BLaER1 treated with 17β-estradiol and CSF1 and Interleukin-3, amounts not matched to agents 10 nM and 100 nM (cell line): ENCODE measurements at regions not wholly inside any gene's neighbourhood (a gene's known extent, or its start where the extent isn't known, plus 50 kb on each side); places are given as distances from the start of the nearest gene placed in this dataset.

ENCODE experiments used
- H3K27ac ChIP-seq, 11 experiments: shearing (Covaris generic); formaldehyde crosslinking; 2 replicates each; pipeline ENCODE4 v1.8.1; 2022
- H3K27me3 ChIP-seq, 11 experiments: shearing (Covaris generic); formaldehyde crosslinking; 2 replicates each; pipeline ENCODE4 v1.8.1; 2022
- H3K36me3 ChIP-seq, 11 experiments: shearing (Covaris generic); formaldehyde crosslinking; 2 replicates each; pipeline ENCODE4 v1.8.1; 2022
- H3K4me1 ChIP-seq, 10 experiments: shearing (Covaris generic); formaldehyde crosslinking; 2 replicates each; pipeline ENCODE4 v1.8.1; 2022
- H3K4me2 ChIP-seq, 11 experiments: shearing (Covaris generic); formaldehyde crosslinking; 2 replicates each; pipeline ENCODE4 v1.8.1; 2022
- H3K4me3 ChIP-seq, 10 experiments: shearing (Covaris generic); formaldehyde crosslinking; 2 replicates each; pipeline ENCODE4 v1.8.1; 2022
- H3K9ac ChIP-seq, 11 experiments: shearing (Covaris generic); formaldehyde crosslinking; 2 replicates each; pipeline ENCODE4 v1.8.1; 2022
- H3K9me3 ChIP-seq, 11 experiments: shearing (Covaris generic); formaldehyde crosslinking; replicated peaks in 1 of 11; 2 replicates each; pipeline ENCODE4 v1.8.1; 2022
- H4K20me1 ChIP-seq, 11 experiments: shearing (Covaris generic); formaldehyde crosslinking; 2 replicates each; pipeline ENCODE4 v1.8.1; 2022
- Cebpa-rat ChIP-seq, 11 experiments: shearing (Covaris generic); IDR thresholded peaks; 2 replicates each; pipeline ENCODE4 v1.8.1; 2022

- Histone ChIP-seq H3K9ac (no peak overlapping the region), H3K4me2 (no peak overlapping the region), H3K27ac (no peak overlapping the region), H3K4me3 (no peak overlapping the region), H3K36me3 (no peaks in the 10 kb centered on the region), H4K20me1 (0 out of 22 replicates have a peak, but pooled peaks cover 0 to 1% (median 0%) of the 10 kb centered on the region in 11 experiments), H3K27me3 (peaks cover 9 to 27% (median 16%) of the 10 kb centered on the region in 11 experiments; a peak in 17 of 22 replicates), H3K4me1 (peaks cover 25 to 42% (median 36%) of the 10 kb centered on the region in 10 experiments), H3K9me3 (no peaks in the 10 kb centered on the region)
- TF ChIP-seq Cebpa-rat (IDR thresholded peaks at IDR 0.05): no peak
Observed at GRCh38 chr2:120674246-120675170, 61.2 kb upstream of the GLI2 start.

- TF ChIP-seq Cebpa-rat (IDR thresholded peaks at IDR 0.05): no peak
- H3K9ac ChIP-seq: no peak overlapping the region
- no peaks in the 10 kb centered on the region for H3K36me3 ChIP-seq
- peaks cover 14 to 38% (median 32%) of the 10 kb centered on the region in 10 experiments for H3K4me1 ChIP-seq
- H4K20me1 ChIP-seq: 0 out of 22 replicates have a peak, but pooled peaks cover 0 to 8% (median 0%) of the 10 kb centered on the region in 11 experiments
- H3K27ac ChIP-seq: no peak overlapping the region
- H3K9me3 ChIP-seq: no peaks in the 10 kb centered on the region
- H3K27me3 ChIP-seq: peaks cover 9 to 27% (median 18%) of the 10 kb centered on the region in 11 experiments; a peak in 18 of 22 replicates
- no peak overlapping the region for H3K4me2 ChIP-seq
- H3K4me3 ChIP-seq: no peak overlapping the region
Observed at GRCh38 chr2:120675460-120676130, 60.1 kb upstream of the GLI2 start.

- no peak overlapping the region for H3K4me3 ChIP-seq
- H3K9ac ChIP-seq: no peak overlapping the region
- no peaks in the 10 kb centered on the region for H3K9me3 ChIP-seq
- TF ChIP-seq Cebpa-rat (IDR thresholded peaks at IDR 0.05): no peak
- H3K4me1 ChIP-seq: peaks cover 7 to 26% (median 21%) of the 10 kb centered on the region in 10 experiments
- 0 out of 22 replicates have a peak, but pooled peaks cover 0 to 8% (median 0%) of the 10 kb centered on the region in 11 experiments for H4K20me1 ChIP-seq
- no peaks in the 10 kb centered on the region for H3K36me3 ChIP-seq
- peaks cover 9 to 27% (median 18%) of the 10 kb centered on the region in 11 experiments; a peak in 18 of 22 replicates for H3K27me3 ChIP-seq
- H3K4me2 ChIP-seq: no peak overlapping the region
- no peak overlapping the region for H3K27ac ChIP-seq
Observed at GRCh38 chr2:120677221-120677620, 58.4 kb upstream of the GLI2 start.

GRCh38 chr2:120677696-120678247 lies 57.9 kb upstream of the GLI2 start:
- Histone ChIP-seq H3K27me3 (peaks cover 9 to 27% (median 18%) of the 10 kb centered on the region in 11 experiments; a peak in 18 of 22 replicates), H3K9ac (no peak overlapping the region), H3K4me2 (peak overlapping the region in 4 of 11 experiments; percentile 51 to 77 (median 62); a peak in 3 of 22 replicates), H3K4me3 (no peak overlapping the region), H3K9me3 (no peaks in the 10 kb centered on the region), H3K27ac (no peak overlapping the region), H4K20me1 (0 out of 22 replicates have a peak, but pooled peaks cover 0 to 8% (median 0%) of the 10 kb centered on the region in 11 experiments), H3K4me1 (peaks cover 7 to 23% (median 20%) of the 10 kb centered on the region in 10 experiments), H3K36me3 (no peaks in the 10 kb centered on the region)
- TF ChIP-seq Cebpa-rat (IDR thresholded peaks at IDR 0.05): no peak

- H3K27me3 ChIP-seq: peaks cover 9 to 27% (median 18%) of the 10 kb centered on the region in 11 experiments; a peak in 18 of 22 replicates
- no peak for TF ChIP-seq Cebpa-rat (IDR thresholded peaks at IDR 0.05)
- no peaks in the 10 kb centered on the region for H3K9me3 ChIP-seq
- H3K27ac ChIP-seq: no peak overlapping the region
- no peaks in the 10 kb centered on the region for H3K36me3 ChIP-seq
- H3K4me2 ChIP-seq: peak overlapping the region in 9 of 11 experiments; percentile 51 to 78 (median 65); a peak in 13 of 22 replicates
- H4K20me1 ChIP-seq: 0 out of 22 replicates have a peak, but pooled peaks cover 0 to 8% (median 0%) of the 10 kb centered on the region in 11 experiments
- H3K4me1 ChIP-seq: peaks cover 7 to 22% (median 20%) of the 10 kb centered on the region in 10 experiments
- H3K4me3 ChIP-seq: no peak overlapping the region
- no peak overlapping the region for H3K9ac ChIP-seq
Observed at GRCh38 chr2:120678251-120678650, 57.4 kb upstream of the GLI2 start.

GRCh38 chr2:120678926-120679325 lies 56.7 kb upstream of the GLI2 start:
- H3K4me1 ChIP-seq: peaks cover 7 to 25% (median 20%) of the 10 kb centered on the region in 10 experiments
- H3K4me3 ChIP-seq: no peak overlapping the region
- H3K9ac ChIP-seq: peak overlapping the region in 3 of 11 experiments; percentile 14 to 25 (median 24); a peak in 4 of 22 replicates
- 0 out of 22 replicates have a peak, but pooled peaks cover 0 to 8% (median 0%) of the 10 kb centered on the region in 11 experiments for H4K20me1 ChIP-seq
- H3K36me3 ChIP-seq: no peaks in the 10 kb centered on the region
- H3K27me3 ChIP-seq: peaks cover 9 to 27% (median 18%) of the 10 kb centered on the region in 11 experiments; a peak in 18 of 22 replicates
- H3K4me2 ChIP-seq: peak overlapping the region; percentile 6 to 78 (median 58); a peak in 21 of 22 replicates
- no peaks in the 10 kb centered on the region for H3K9me3 ChIP-seq
- no peak for TF ChIP-seq Cebpa-rat (IDR thresholded peaks at IDR 0.05)
- H3K27ac ChIP-seq: no peak overlapping the region

- TF ChIP-seq Cebpa-rat (IDR thresholded peaks at IDR 0.05): no peak
- Histone ChIP-seq H3K4me2 (peak overlapping the region in 9 of 11 experiments; percentile 51 to 78 (median 65); a peak in 19 of 22 replicates), H3K27me3 (peaks cover 9 to 27% (median 18%) of the 10 kb centered on the region in 11 experiments; a peak in 18 of 22 replicates), H3K9ac (peak overlapping the region in 2 of 11 experiments; percentile 14 to 25; a peak in 1 of 22 replicates), H3K36me3 (no peaks in the 10 kb centered on the region), H4K20me1 (0 out of 22 replicates have a peak, but pooled peaks cover 0 to 8% (median 0%) of the 10 kb centered on the region in 11 experiments), H3K9me3 (no peaks in the 10 kb centered on the region), H3K4me1 (peaks cover 7 to 25% (median 20%) of the 10 kb centered on the region in 10 experiments), H3K27ac (no peak overlapping the region), H3K4me3 (no peak overlapping the region)
Observed at GRCh38 chr2:120679526-120679925, 56.1 kb upstream of the GLI2 start.

GRCh38 chr2:120680136-120680761 lies 55.4 kb upstream of the GLI2 start:
- H3K4me2 ChIP-seq: peak overlapping the region; percentile 40 to 78 (median 65); a peak in 19 of 22 replicates
- H3K4me1 ChIP-seq: peaks cover 7 to 25% (median 20%) of the 10 kb centered on the region in 10 experiments
- 0 out of 22 replicates have a peak, but pooled peaks cover 0 to 8% (median 0%) of the 10 kb centered on the region in 11 experiments for H4K20me1 ChIP-seq
- no peaks in the 10 kb centered on the region for H3K9me3 ChIP-seq
- peaks cover 9 to 27% (median 18%) of the 10 kb centered on the region in 11 experiments; a peak in 18 of 22 replicates for H3K27me3 ChIP-seq
- H3K27ac ChIP-seq: no peak overlapping the region
- H3K36me3 ChIP-seq: no peaks in the 10 kb centered on the region
- no peak overlapping the region for H3K4me3 ChIP-seq
- H3K9ac ChIP-seq: 0 out of 22 replicates have a peak overlapping the region, but pooled peaks of 1 of the 11 experiments have one; percentile 25
- no peak for TF ChIP-seq Cebpa-rat (IDR thresholded peaks at IDR 0.05)
